B cell (primary cell): ENCODE measurements at regions not wholly inside any gene's neighbourhood (a gene's known extent, or its start where the extent isn't known, plus 50 kb on each side); places are given as distances from the start of the nearest gene placed in this dataset.

Source experiments
- ATAC-seq: fragments of 200-7000 bp; cut with Tn5 transposase; one replicate; pipeline ENCODE4 v1.10.0; 2021; ENCODE audit warnings: low read depth, mild to moderate bottlenecking, moderate number of reproducible peaks, moderate library complexity
- CTCF ChIA-PET: fragments of 350-600 bp; sonication (Branson Sonifier 250); formaldehyde crosslinking; loops from one replicate; lab custom pipeline; 2021; ENCODE audit warnings: antibody characterized with exemption, inconsistent platforms; lab: Charles Lee
- POLR2A ChIA-PET: fragments of 350-600 bp; sonication (Branson Sonifier 250); formaldehyde crosslinking; loops from one replicate; lab custom pipeline; 2021; ENCODE audit warnings: antibody characterized with exemption; lab: Charles Lee
- DNase-seq: peaks from one replicate; pipeline ENCODE4 v3.0.0; 2013
- H2AFZ ChIP-seq: 2 replicates; pipeline ENCODE4 v1.6.1; 2012; ENCODE audit warnings: mild to moderate bottlenecking, low read depth, low read length; ENCODE audit not compliant: insufficient read depth, poor library complexity, severe bottlenecking
- H3K27ac ChIP-seq, 2 donors: 1 replicate in 1 of 2; 2 replicates in 1 of 2; pipeline ENCODE4 v1.5.1; 2012 to 2013; ENCODE audit warnings: low read length in 2 of 2, mild to moderate bottlenecking in 2 of 2, moderate library complexity in 1 of 2
- H3K27me3 ChIP-seq, 4 experiments: fragments of 200-600 bp in 1 of 4; sonication (generic) in 1 of 4; replicated peaks in 1 of 4; 1 replicate in 2 of 4; 2 replicates in 2 of 4; pipeline versions ENCODE4 v1.6.1 to v1.7.0; 2013 to 2016; ENCODE audit warnings: low read length in 3 of 4, mild to moderate bottlenecking in 2 of 4, mixed read lengths in 1 of 4, moderate library complexity in 1 of 4; ENCODE audit not compliant: insufficient read depth in 4 of 4, control insufficient read depth in 3 of 4; ENCODE audit errors: control extremely low read depth in 1 of 4
- H3K36me3 ChIP-seq, 2 experiments: replicated peaks in 1 of 2; 1 replicate in 1 of 2; 2 replicates in 1 of 2; pipeline versions ENCODE4 v1.6.1 to v1.7.1; 2013; ENCODE audit warnings: low read length in 1 of 2; ENCODE audit not compliant: insufficient read depth in 2 of 2, control insufficient read depth in 1 of 2; ENCODE audit errors: control extremely low read depth in 1 of 2, extremely low read depth in 1 of 2
- H3K4me1 ChIP-seq, 2 donors: fragments of 200-600 bp in 1 of 2; sonication (generic) in 1 of 2; 1 replicate in 1 of 2; 2 replicates in 1 of 2; pipeline versions ENCODE4 v1.5.1 to v1.6.1; 2013 to 2017; ENCODE audit warnings: low read length in 2 of 2; ENCODE audit not compliant: control insufficient read depth in 2 of 2, insufficient read depth in 2 of 2
- H3K4me2 ChIP-seq: replicated peaks from 2 replicates; pipeline ENCODE3; 2012; ENCODE audit warnings: mild to moderate bottlenecking, low read depth, low read length; ENCODE audit not compliant: poor library complexity, severe bottlenecking
- H3K4me3 ChIP-seq, 5 experiments: fragments of 200-600 bp in 1 of 5; sonication (generic) in 1 of 5; 1 replicate in 3 of 5; 2 replicates in 2 of 5; pipeline versions ENCODE4 v1.5.1 to v1.7.0; 2011 to 2016; ENCODE audit warnings: low read length in 4 of 5, mild to moderate bottlenecking in 4 of 5, low read depth in 2 of 5, control low read depth in 1 of 5, moderate library complexity in 1 of 5; ENCODE audit not compliant: insufficient read depth in 1 of 5; ENCODE audit errors: control extremely low read depth in 1 of 5, extremely low read depth in 1 of 5
- H3K79me2 ChIP-seq: fragments of 200-600 bp; sonication (generic); one replicate; pipeline ENCODE4 v1.6.0; 2016; ENCODE audit warnings: low read length; ENCODE audit not compliant: control insufficient read depth, insufficient read depth
- H3K9ac ChIP-seq: fragments of 200-600 bp; sonication (generic); 2 replicates; pipeline ENCODE4 v1.6.1; 2017; ENCODE audit warnings: mild to moderate bottlenecking, low read length, moderate library complexity
- H3K9me3 ChIP-seq, 3 donors: one replicate each; pipeline versions ENCODE4 v1.6.1 to v1.7.1; 2013; ENCODE audit warnings: low read length in 2 of 3; ENCODE audit not compliant: control insufficient read depth in 2 of 3, insufficient read depth in 1 of 3; ENCODE audit errors: control extremely low read depth in 1 of 3
- H4K20me1 ChIP-seq: 2 replicates; pipeline ENCODE4 v1.6.0; 2012; ENCODE audit warnings: mild to moderate bottlenecking, low read length; ENCODE audit not compliant: insufficient read depth, control insufficient read depth, poor library complexity, severe bottlenecking
- H3K27ac Mint-ChIP-seq: one replicate; pipeline ENCODE4 v1.8.0; 2021; ENCODE audit warnings: mixed read lengths
- H3K27me3 Mint-ChIP-seq: one replicate; pipeline ENCODE4 v1.8.0; 2021; ENCODE audit warnings: mixed read lengths
- H3K4me1 Mint-ChIP-seq: one replicate; pipeline ENCODE4 v1.8.0; 2021; ENCODE audit warnings: mixed read lengths
- H3K4me3 Mint-ChIP-seq: one replicate; pipeline ENCODE4 v1.8.0; 2021; ENCODE audit warnings: mixed read lengths
- H3K9me3 Mint-ChIP-seq: one replicate; pipeline ENCODE4 v1.8.0; 2022; ENCODE audit warnings: mixed read lengths; ENCODE audit not compliant: insufficient read depth
- EZH2 ChIP-seq: IDR thresholded peaks from 2 replicates; pipeline ENCODE4 v1.6.1; 2012; ENCODE audit warnings: borderline replicate concordance, low read depth, mild to moderate bottlenecking, moderate library complexity, low read length; ENCODE audit not compliant: insufficient read depth, poor library complexity, severe bottlenecking
- WGBS: methylation state at CpG from one replicate; pipeline ENCODE4 v1.1.5; 2013; ENCODE audit warnings: missing lambda C conversion rate; ENCODE audit not compliant: insufficient coverage; 5-methylcytosine and 5-hydroxymethylcytosine counted together
- intact Hi-C: fragments of 100-400 bp; cut with micrococcal nuclease; formaldehyde crosslinking; loops from one replicate; pipeline ENCODE4 v1.10.0; 2022
- TF ChIP-seq, protein P1 (sequence below): fragments of 200-600 bp; IDR thresholded peaks from one replicate; pipeline ENCODE4 v1.8.0; 2022; ENCODE audit warnings: antibody characterized with exemption, mild to moderate bottlenecking

DNA sequence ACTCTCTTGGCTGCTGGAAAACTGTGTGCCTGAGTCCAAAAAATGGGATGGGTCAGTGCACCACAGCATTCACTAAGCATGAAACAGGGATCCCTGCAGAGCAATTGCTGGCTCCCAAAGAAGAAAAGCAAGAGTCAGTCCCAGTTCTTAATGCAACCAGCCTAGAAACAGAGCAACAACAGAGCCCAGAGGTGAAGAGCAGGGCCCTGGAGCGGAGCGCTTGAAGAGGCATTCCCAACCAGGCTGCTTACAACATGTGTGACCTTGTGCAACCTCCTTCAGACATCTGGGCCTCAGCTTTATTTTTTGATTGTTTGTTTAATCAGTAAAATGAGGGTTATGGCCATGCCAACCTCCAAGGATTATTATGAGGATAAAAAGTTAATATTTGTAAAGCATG lies 543.7 kb upstream of the COBL start:
- no peaks in the 10 kb centered on the region for H3K27me3 Mint-ChIP-seq
- no peak overlapping the region for H2AFZ ChIP-seq
- peaks cover 0 to 4% (median 2%) of the 10 kb centered on the region in 3 donors for H3K9me3 ChIP-seq
- no peaks in the 10 kb centered on the region for H3K27me3 ChIP-seq
- intact Hi-C loops: no loop called here
- no peaks in the 10 kb centered on the region for H4K20me1 ChIP-seq
- H3K4me2 ChIP-seq: no peak overlapping the region
- H3K36me3 ChIP-seq: no peaks in the 10 kb centered on the region
- ATAC-seq (no peak), DNase-seq (no peak)
- ChIA-PET POLR2A (no interaction called here), CTCF (no interaction called here)
- H3K4me3 ChIP-seq: no peak overlapping the region
- H3K4me3 Mint-ChIP-seq: no peak overlapping the region
- TF ChIP-seq, protein P1, sequence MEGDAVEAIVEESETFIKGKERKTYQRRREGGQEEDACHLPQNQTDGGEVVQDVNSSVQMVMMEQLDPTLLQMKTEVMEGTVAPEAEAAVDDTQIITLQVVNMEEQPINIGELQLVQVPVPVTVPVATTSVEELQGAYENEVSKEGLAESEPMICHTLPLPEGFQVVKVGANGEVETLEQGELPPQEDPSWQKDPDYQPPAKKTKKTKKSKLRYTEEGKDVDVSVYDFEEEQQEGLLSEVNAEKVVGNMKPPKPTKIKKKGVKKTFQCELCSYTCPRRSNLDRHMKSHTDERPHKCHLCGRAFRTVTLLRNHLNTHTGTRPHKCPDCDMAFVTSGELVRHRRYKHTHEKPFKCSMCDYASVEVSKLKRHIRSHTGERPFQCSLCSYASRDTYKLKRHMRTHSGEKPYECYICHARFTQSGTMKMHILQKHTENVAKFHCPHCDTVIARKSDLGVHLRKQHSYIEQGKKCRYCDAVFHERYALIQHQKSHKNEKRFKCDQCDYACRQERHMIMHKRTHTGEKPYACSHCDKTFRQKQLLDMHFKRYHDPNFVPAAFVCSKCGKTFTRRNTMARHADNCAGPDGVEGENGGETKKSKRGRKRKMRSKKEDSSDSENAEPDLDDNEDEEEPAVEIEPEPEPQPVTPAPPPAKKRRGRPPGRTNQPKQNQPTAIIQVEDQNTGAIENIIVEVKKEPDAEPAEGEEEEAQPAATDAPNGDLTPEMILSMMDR: no peak
- no peak for TF ChIP-seq EZH2
- no peaks in the 10 kb centered on the region for H3K79me2 ChIP-seq
- 100% methylated on average over 2 of the region's 2 CpGs for WGBS
- no peak overlapping the region for H3K27ac ChIP-seq
- H3K4me1 Mint-ChIP-seq: no peaks in the 10 kb centered on the region
- H3K9me3 Mint-ChIP-seq: peaks cover 2% of the 10 kb centered on the region
- H3K4me1 ChIP-seq: no peaks in the 10 kb centered on the region
- H3K9ac ChIP-seq: no peak overlapping the region
- H3K27ac Mint-ChIP-seq: no peak overlapping the region

DNA sequence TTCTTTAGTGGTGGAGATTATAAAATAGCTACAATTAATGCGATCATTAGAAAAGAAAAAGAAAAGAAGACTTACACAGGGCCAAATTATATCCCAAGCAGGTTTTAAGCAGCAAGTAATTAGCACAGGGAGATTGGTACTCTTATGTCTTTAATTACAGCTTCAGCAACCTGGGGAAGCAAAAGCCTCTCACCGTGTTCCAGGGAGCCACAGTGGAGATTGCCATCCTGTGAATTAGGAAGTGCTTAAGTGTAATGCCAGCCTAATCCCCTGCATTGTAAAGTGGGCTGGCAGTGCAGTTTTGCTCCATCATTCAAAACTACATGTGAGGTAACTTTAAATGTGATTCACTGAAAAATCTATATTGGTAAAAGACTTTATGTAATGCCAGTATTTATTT lies 533.5 kb upstream of the COBL start:
- Histone ChIP-seq H3K27me3 (no peaks in the 10 kb centered on the region), H3K4me2 (no peak overlapping the region), H3K9me3 (peaks cover 0 to 3% (median 3%) of the 10 kb centered on the region in 3 donors), H3K4me3 (no peak overlapping the region), H3K9ac (no peak overlapping the region), H3K36me3 (no peaks in the 10 kb centered on the region), H3K4me1 (no peaks in the 10 kb centered on the region), H4K20me1 (no peaks in the 10 kb centered on the region), H3K79me2 (no peaks in the 10 kb centered on the region), H3K27ac (no peak overlapping the region), H2AFZ (no peak overlapping the region)
- H3K27me3 Mint-ChIP-seq: no peaks in the 10 kb centered on the region
- intact Hi-C loops: no loop called here
- no peak overlapping the region for H3K27ac Mint-ChIP-seq
- ATAC-seq: no peak
- no peak overlapping the region for H3K4me3 Mint-ChIP-seq
- DNase-seq: no peak
- peaks cover 2% of the 10 kb centered on the region for H3K9me3 Mint-ChIP-seq
- TF ChIP-seq, protein P1: no peak
- TF ChIP-seq EZH2: no peak
- POLR2A ChIA-PET: no interaction called here
- CTCF ChIA-PET: no interaction called here
- no CpG with 5 or more reads among the region's 2 CpGs for WGBS
- H3K4me1 Mint-ChIP-seq: no peaks in the 10 kb centered on the region
